ENCODE measurements at regions not wholly inside any gene's neighbourhood (a gene's known extent, or its start where the extent isn't known, plus 50 kb on each side); places are given as distances from the start of the nearest gene placed in this dataset.

DNA sequence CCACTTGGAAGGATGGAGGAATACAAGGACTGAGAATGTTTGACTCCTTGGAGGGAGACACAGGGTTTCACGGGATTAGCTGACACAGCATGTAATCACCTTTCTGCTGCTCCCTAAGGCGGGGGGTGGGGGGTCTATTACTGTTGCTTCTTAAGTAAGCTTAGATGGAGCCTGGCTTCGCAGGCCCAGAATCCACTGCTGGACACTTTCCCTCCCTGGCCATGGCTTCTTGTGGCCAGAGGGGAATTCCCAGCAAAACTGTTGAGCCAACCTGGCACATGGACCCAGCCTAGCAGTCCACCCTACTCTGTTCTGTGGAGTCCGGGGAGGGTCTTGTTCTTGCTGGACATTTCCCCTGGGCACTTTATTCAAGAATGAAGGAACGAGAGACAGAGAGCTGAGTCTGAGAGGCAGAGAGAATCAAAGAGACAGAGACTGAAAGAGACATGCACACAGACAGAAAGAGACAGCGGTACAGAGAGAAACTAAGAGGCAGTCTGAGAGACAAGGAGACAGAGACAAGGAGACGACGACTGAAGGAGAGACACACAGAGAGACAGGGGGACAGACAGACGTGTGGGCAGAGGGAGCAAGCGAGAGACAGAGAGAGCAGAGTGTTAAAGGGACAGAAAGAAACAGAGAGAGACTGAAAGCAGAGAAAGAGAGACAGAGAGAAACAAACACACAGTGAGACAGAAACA lies 55.6 kb upstream of the DLG1 start:
- TF ChIP-seq CTCF (IDR thresholded peaks at IDR 0.05) (no peak), FOXP1 (CRISPR knock-in tag; IDR thresholded peaks at IDR 0.05; ENCODE audit: borderline replicate concordance) (no peak), TEAD4 (CRISPR knock-in tag; IDR thresholded peaks at IDR 0.05) (no peak), NFYB (CRISPR knock-in tag; conservative IDR thresholded peaks at IDR 0.05; ENCODE audit: low read depth) (no peak)
- TF ChIP-seq, protein P1, sequence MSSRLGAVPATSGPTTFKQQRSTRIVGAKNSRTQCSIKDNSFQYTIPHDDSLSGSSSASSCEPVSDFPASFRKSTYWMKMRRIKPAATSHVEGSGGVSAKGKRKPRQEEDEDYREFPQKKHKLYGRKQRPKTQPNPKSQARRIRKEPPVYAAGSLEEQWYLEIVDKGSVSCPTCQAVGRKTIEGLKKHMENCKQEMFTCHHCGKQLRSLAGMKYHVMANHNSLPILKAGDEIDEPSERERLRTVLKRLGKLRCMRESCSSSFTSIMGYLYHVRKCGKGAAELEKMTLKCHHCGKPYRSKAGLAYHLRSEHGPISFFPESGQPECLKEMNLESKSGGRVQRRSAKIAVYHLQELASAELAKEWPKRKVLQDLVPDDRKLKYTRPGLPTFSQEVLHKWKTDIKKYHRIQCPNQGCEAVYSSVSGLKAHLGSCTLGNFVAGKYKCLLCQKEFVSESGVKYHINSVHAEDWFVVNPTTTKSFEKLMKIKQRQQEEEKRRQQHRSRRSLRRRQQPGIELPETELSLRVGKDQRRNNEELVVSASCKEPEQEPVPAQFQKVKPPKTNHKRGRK (CRISPR knock-in tag; IDR thresholded peaks at IDR 0.05; ENCODE audit: borderline replicate concordance): no peak
